CD14-positive monocyte (primary cell): ENCODE measurements at regions not wholly inside any gene's neighbourhood (a gene's known extent, or its start where the extent isn't known, plus 50 kb on each side); places are given as distances from the start of the nearest gene placed in this dataset.

Experiments used
- DNase-seq, 3 donors: peaks; one replicate each; pipeline ENCODE4 v3.0.0-alpha.2; 2011 to 2022
- H2AFZ ChIP-seq: 2 replicates; pipeline ENCODE4 v1.6.0; 2012; ENCODE audit warnings: mild to moderate bottlenecking, low read depth, low read length, inconsistent platforms; ENCODE audit not compliant: insufficient read depth, poor library complexity, severe bottlenecking
- H3K27ac ChIP-seq, 2 donors: 1 replicate in 1 of 2; 2 replicates in 1 of 2; pipeline ENCODE4 v1.5.1; 2012 to 2013; ENCODE audit warnings: low read length in 2 of 2, control low read depth in 1 of 2, inconsistent platforms in 1 of 2, low read depth in 1 of 2, mild to moderate bottlenecking in 1 of 2
- H3K27me3 ChIP-seq, 2 donors: one replicate each; pipeline versions ENCODE4 v1.6.0 to v1.6.1; 2011 to 2013; ENCODE audit warnings: low read length in 2 of 2; ENCODE audit not compliant: control insufficient read depth in 2 of 2, insufficient read depth in 2 of 2
- H3K36me3 ChIP-seq, 2 donors: replicated peaks in 1 of 2; 1 replicate in 1 of 2; 2 replicates in 1 of 2; pipeline versions ENCODE4 v1.5.1 to v1.6.1; 2012 to 2013; ENCODE audit warnings: low read length in 2 of 2, control low read depth in 1 of 2, inconsistent platforms in 1 of 2, mild to moderate bottlenecking in 1 of 2; ENCODE audit not compliant: insufficient read depth in 2 of 2, control insufficient read depth in 1 of 2
- H3K4me1 ChIP-seq, 2 donors: 1 replicate in 1 of 2; 2 replicates in 1 of 2; pipeline versions ENCODE4 v1.5.1 to v1.6.1; 2012 to 2013; ENCODE audit warnings: low read length in 2 of 2, control low read depth in 1 of 2, inconsistent platforms in 1 of 2, mild to moderate bottlenecking in 1 of 2, moderate library complexity in 1 of 2; ENCODE audit not compliant: insufficient read depth in 2 of 2, control insufficient read depth in 1 of 2
- H3K4me2 ChIP-seq: replicated peaks from 2 replicates; pipeline ENCODE3; 2012; ENCODE audit warnings: low read length, moderate library complexity, mild to moderate bottlenecking; ENCODE audit not compliant: poor library complexity, severe bottlenecking; ENCODE audit errors: extremely low read depth
- H3K4me3 ChIP-seq, 3 experiments: fragments of 200-600 bp in 1 of 3; sonication (generic) in 1 of 3; replicated peaks in 1 of 3; 1 replicate in 2 of 3; 2 replicates in 1 of 3; pipeline ENCODE4 v1.5.1; 2011 to 2013; ENCODE audit warnings: low read length in 3 of 3, mild to moderate bottlenecking in 3 of 3, control low read depth in 2 of 3, low read depth in 2 of 3, inconsistent platforms in 1 of 3, moderate library complexity in 1 of 3
- H3K79me2 ChIP-seq: 2 replicates; pipeline ENCODE4 v1.6.0; 2012; ENCODE audit warnings: mild to moderate bottlenecking, control low read depth, inconsistent platforms, low read length, moderate library complexity; ENCODE audit not compliant: insufficient read depth
- H3K9ac ChIP-seq: 2 replicates; pipeline ENCODE4 v1.6.0; 2017; ENCODE audit warnings: low read length, mild to moderate bottlenecking; ENCODE audit not compliant: insufficient read depth, poor library complexity, severe bottlenecking
- H3K9me3 ChIP-seq, 2 donors: replicated peaks in 1 of 2; 1 replicate in 1 of 2; 2 replicates in 1 of 2; pipeline versions ENCODE4 v1.5.1 to v1.6.1; 2012 to 2013; ENCODE audit warnings: low read length in 2 of 2, control low read depth in 1 of 2; ENCODE audit not compliant: control insufficient read depth in 1 of 2, insufficient read depth in 1 of 2
- H4K20me1 ChIP-seq: 2 replicates; pipeline ENCODE4 v1.6.0; 2012; ENCODE audit warnings: mild to moderate bottlenecking, low read length, control low read depth, moderate library complexity; ENCODE audit not compliant: insufficient read depth
- H3K27ac Mint-ChIP-seq, 7 donors: one replicate each; pipeline ENCODE4 v1.8.0; 2020; ENCODE audit warnings: mild to moderate bottlenecking in 7 of 7, mixed read lengths in 7 of 7, moderate library complexity in 6 of 7, inconsistent platforms in 2 of 7
- H3K27me3 Mint-ChIP-seq, 3 donors: one replicate each; pipeline ENCODE4 v1.8.0; 2021 to 2022; ENCODE audit warnings: low read depth in 3 of 3, mild to moderate bottlenecking in 3 of 3, mixed read lengths in 3 of 3, moderate library complexity in 3 of 3, inconsistent platforms in 1 of 3
- H3K36me3 Mint-ChIP-seq, 2 donors: one replicate each; pipeline ENCODE4 v1.8.0; 2020; ENCODE audit warnings: mixed read lengths in 2 of 2, inconsistent platforms in 1 of 2, mild to moderate bottlenecking in 1 of 2
- H3K4me1 Mint-ChIP-seq: one replicate; pipeline ENCODE4 v1.8.0; 2020; ENCODE audit warnings: mild to moderate bottlenecking, mixed read lengths
- H3K4me3 Mint-ChIP-seq, 2 donors: one replicate each; pipeline ENCODE4 v1.8.0; 2020; ENCODE audit warnings: mild to moderate bottlenecking in 2 of 2, mixed read lengths in 2 of 2, moderate library complexity in 1 of 2
- H3K9me3 Mint-ChIP-seq, 7 donors: one replicate each; pipeline ENCODE4 v1.8.0; 2020 to 2022; ENCODE audit warnings: mixed read lengths in 7 of 7, mild to moderate bottlenecking in 6 of 7, moderate library complexity in 6 of 7, inconsistent platforms in 2 of 7
- WGBS: methylation state at CpG from one replicate; pipeline ENCODE4 v1.1.5; 2013; ENCODE audit warnings: missing lambda C conversion rate; ENCODE audit not compliant: insufficient coverage; 5-methylcytosine and 5-hydroxymethylcytosine counted together
- intact Hi-C, 2 donors: fragments of 100-400 bp; cut with micrococcal nuclease; formaldehyde crosslinking; loops; one replicate each; pipeline versions ENCODE4 v1.15.0 to v1.15.1; 2023
- TF ChIP-seq, protein P1 (sequence below): fragments of 200-600 bp; IDR thresholded peaks from one replicate; pipeline ENCODE4 v1.8.0; 2022; ENCODE audit warnings: antibody characterized with exemption, mild to moderate bottlenecking

DNA sequence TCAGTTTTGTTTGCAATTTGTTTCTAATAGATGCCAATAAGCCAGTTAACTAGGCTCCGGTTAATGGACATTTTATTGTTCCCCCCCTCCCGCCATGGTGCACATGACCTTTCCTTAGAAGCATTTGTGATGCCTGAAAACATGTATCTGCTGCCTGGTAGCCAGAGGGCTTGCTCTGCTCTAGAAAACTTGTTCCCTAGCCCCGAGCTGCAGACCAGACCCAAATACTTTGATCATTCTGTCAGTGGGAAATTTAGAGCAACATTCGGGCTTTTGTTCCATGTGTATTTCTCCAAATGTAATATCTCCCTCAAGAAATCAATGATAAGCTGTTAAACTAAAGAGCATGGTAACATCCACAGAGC is 104.7 kb downstream of the EVX1 start:
- Histone ChIP-seq H3K36me3 (no peaks in the 10 kb centered on the region), H3K9ac (no peak overlapping the region), H3K4me2 (no peak overlapping the region), H3K27me3 (peaks cover 2 to 4% of the 10 kb centered on the region in 2 donors), H3K79me2 (no peaks in the 10 kb centered on the region), H2AFZ (no peak overlapping the region), H3K27ac (no peak overlapping the region), H4K20me1 (no peaks in the 10 kb centered on the region), H3K9me3 (no peaks in the 10 kb centered on the region), H3K4me3 (no peak overlapping the region), H3K4me1 (peaks cover 13% of the 10 kb centered on the region in 2 donors)
- DNase-seq: no peak
- Mint-ChIP-seq H3K4me1 (peaks cover 14% of the 10 kb centered on the region), H3K27ac (no peak overlapping the region), H3K4me3 (no peak overlapping the region), H3K36me3 (no peaks in the 10 kb centered on the region), H3K27me3 (peaks cover 3 to 4% (median 4%) of the 10 kb centered on the region in 3 donors), H3K9me3 (peaks cover 0 to 5% (median 0%) of the 10 kb centered on the region in 7 donors)
- intact Hi-C loops: no loop called here
- WGBS: 80% methylated on average over 1 of the region's 4 CpGs
- TF ChIP-seq, protein P1, sequence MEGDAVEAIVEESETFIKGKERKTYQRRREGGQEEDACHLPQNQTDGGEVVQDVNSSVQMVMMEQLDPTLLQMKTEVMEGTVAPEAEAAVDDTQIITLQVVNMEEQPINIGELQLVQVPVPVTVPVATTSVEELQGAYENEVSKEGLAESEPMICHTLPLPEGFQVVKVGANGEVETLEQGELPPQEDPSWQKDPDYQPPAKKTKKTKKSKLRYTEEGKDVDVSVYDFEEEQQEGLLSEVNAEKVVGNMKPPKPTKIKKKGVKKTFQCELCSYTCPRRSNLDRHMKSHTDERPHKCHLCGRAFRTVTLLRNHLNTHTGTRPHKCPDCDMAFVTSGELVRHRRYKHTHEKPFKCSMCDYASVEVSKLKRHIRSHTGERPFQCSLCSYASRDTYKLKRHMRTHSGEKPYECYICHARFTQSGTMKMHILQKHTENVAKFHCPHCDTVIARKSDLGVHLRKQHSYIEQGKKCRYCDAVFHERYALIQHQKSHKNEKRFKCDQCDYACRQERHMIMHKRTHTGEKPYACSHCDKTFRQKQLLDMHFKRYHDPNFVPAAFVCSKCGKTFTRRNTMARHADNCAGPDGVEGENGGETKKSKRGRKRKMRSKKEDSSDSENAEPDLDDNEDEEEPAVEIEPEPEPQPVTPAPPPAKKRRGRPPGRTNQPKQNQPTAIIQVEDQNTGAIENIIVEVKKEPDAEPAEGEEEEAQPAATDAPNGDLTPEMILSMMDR: no peak

DNA sequence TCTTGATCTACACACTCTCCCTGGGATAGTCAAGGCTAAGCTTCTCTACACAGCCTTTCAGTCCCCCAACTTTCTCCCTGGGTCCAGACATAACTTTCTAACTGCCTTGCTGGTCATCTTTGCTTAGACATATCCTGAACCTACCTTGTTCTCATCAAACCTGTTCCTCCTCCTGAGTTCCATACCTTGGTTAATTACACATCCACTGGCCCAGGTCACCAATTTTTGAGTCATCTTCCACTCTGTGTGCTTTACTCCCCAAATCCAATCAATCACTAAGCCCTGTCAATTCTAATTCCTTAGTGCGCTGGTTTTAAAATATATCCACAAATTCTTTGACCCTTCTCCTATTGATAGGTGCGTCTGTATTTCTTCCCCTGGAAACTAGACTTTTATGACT is 107.0 kb downstream of the EVX1 start:
- Mint-ChIP-seq H3K27ac (no peak overlapping the region), H3K9me3 (peaks cover 0 to 3% (median 0%) of the 10 kb centered on the region in 7 donors), H3K4me1 (peaks cover 3% of the 10 kb centered on the region), H3K27me3 (peaks cover 4 to 12% (median 4%) of the 10 kb centered on the region in 3 donors), H3K36me3 (no peaks in the 10 kb centered on the region), H3K4me3 (no peak overlapping the region)
- intact Hi-C loops: no loop called here
- H4K20me1 ChIP-seq: no peaks in the 10 kb centered on the region
- H3K9ac ChIP-seq: no peak overlapping the region
- no peak overlapping the region for H3K4me2 ChIP-seq
- no peaks in the 10 kb centered on the region for H3K9me3 ChIP-seq
- H3K27me3 ChIP-seq: peaks cover 4% of the 10 kb centered on the region in 2 donors
- no peak overlapping the region for H3K27ac ChIP-seq
- H3K4me1 ChIP-seq: peaks cover 0 to 3% of the 10 kb centered on the region in 2 donors
- no peaks in the 10 kb centered on the region for H3K36me3 ChIP-seq
- H3K4me3 ChIP-seq: no peak overlapping the region
- TF ChIP-seq, protein P1: no peak
- no peak for DNase-seq
- no CpG with 5 or more reads among the region's 2 CpGs for WGBS
- H2AFZ ChIP-seq: no peak overlapping the region
- H3K79me2 ChIP-seq: no peaks in the 10 kb centered on the region
